Heart left ventricle (tissue), 16 donors: ENCODE measurements at regions not wholly inside any gene's neighbourhood (a gene's known extent, or its start where the extent isn't known, plus 50 kb on each side); places are given as distances from the start of the nearest gene placed in this dataset.
"Not testable (repeated sequence)": the region's sequence is repeated elsewhere in the genome, so short reads cannot be mapped to it uniquely, and the experiment has no call there.

Experiments used
- ATAC-seq, 4 donors: fragments of 200-7000 bp; cut with Tn5 transposase; one replicate each; pipeline ENCODE4 v1.9.1; 2020 to 2022; ENCODE audit warnings: moderate library complexity in 4 of 4, mild to moderate bottlenecking in 3 of 4, moderate number of reproducible peaks in 1 of 4
- DNase-seq, 5 donors: peaks; one replicate each; pipeline ENCODE4 v3.0.0-alpha.2; 2020
- H3K27ac ChIP-seq, 12 donors: fragments of 200-600 bp; sonication (generic) in 4 of 12; one replicate each; pipeline versions ENCODE4 v1.5.0 to v1.8.0; 2016 to 2022; ENCODE audit warnings: mild to moderate bottlenecking in 2 of 12
- H3K27me3 ChIP-seq, 9 donors: fragments of 200-600 bp; sonication (generic) in 2 of 9; one replicate each; pipeline versions ENCODE4 v1.5.1 to v1.8.0; 2016 to 2022; ENCODE audit warnings: mild to moderate bottlenecking in 3 of 9
- H3K36me3 ChIP-seq, 9 donors: fragments of 200-600 bp; sonication (generic) in 2 of 9; one replicate each; pipeline versions ENCODE4 v1.5.0 to v1.8.0; 2018 to 2022; ENCODE audit warnings: mild to moderate bottlenecking in 2 of 9
- H3K4me1 ChIP-seq, 12 donors: fragments of 200-600 bp; sonication (generic) in 4 of 12; one replicate each; pipeline versions ENCODE4 v1.5.0 to v1.8.0; 2016 to 2022; ENCODE audit warnings: mild to moderate bottlenecking in 3 of 12
- H3K4me3 ChIP-seq, 12 donors: fragments of 200-600 bp; sonication (generic) in 4 of 12; one replicate each; pipeline versions ENCODE4 v1.5.0 to v1.8.0; 2017 to 2022; ENCODE audit warnings: mild to moderate bottlenecking in 9 of 12, moderate library complexity in 4 of 12
- H3K9me3 ChIP-seq, 12 donors: fragments of 200-600 bp; sonication (generic) in 4 of 12; one replicate each; pipeline versions ENCODE4 v1.5.0 to v1.8.0; 2016 to 2022; ENCODE audit warnings: mild to moderate bottlenecking in 1 of 12
- CTCF ChIP-seq, 12 donors: fragments of 200-600 bp; sonication (generic) in 4 of 12; IDR thresholded peaks; one replicate each; pipeline versions ENCODE4 v1.5.0 to v1.8.0; 2018 to 2022; ENCODE audit warnings: antibody characterized with exemption in 12 of 12, mild to moderate bottlenecking in 5 of 12
- POLR2A ChIP-seq, 2 donors: fragments of 450-650 bp; IDR thresholded peaks; one replicate each; pipeline ENCODE4 v1.6.1; 2017; ENCODE audit warnings: antibody characterized with exemption in 2 of 2, mild to moderate bottlenecking in 2 of 2, moderate library complexity in 2 of 2
- WGBS, 4 donors: extraction: QIAGEN DNeasy Blood & Tissue Kit in 2 of 4; methylation state at CpG; one replicate each; pipeline versions ENCODE4 v1.1.5 to v1.1.7; 2013 to 2018; 5-methylcytosine and 5-hydroxymethylcytosine counted together
- intact Hi-C, 10 donors: fragments of 100-400 bp; cut with DNase I; formaldehyde crosslinking; loops; one replicate each; pipeline versions ENCODE4 v1.11.1 to v1.14.2; 2022
- donor health status: ischemic (EF 13 %, LVEDD 7.1; RV severe dilation, severe dysfunction).
- donor health status: healthy with polysubstance abuse.
- donor health status: DM: no; HTN: yes; CAD: no.
- donor health status: DM: no; HTN: no; CAD: no.
- donor health status: ischemic (EF 25% LVEDD 6.9; RV normal size, moderate dysfunction).
- donor health status: ischemic (EF 25% LVEDD 5.7; RV mildly dilated, moderate dysfunction).
- donor health status: healthy.
- donor health status: DM: yes; HTN: yes; CAD: no.
- donor health status: ischemic (EF 35%, LVEDD 5.7; RV mildly dilated, moderate dysfunction).
- donor health status: nonischemic (EF 11% LVEDD 7.7; RV severe dilation, severe dysfunction).
- donor health status: DM: yes; HTN: yes; CAD: no.
- donor health status: PGD.
- donor health status: ischemic (EF 29% LVEDD 5.4; RV normal size, mild dysfunction).
- donor health status: nonischemic (EF 23%, LVEDD 6.1; RV moderate dilation, normal function).

GRCh38 chr1:38648417-38648816, 211.2 kb downstream of the RRAGC start:
- DNase-seq: no peak
- no peak for TF ChIP-seq POLR2A (IDR thresholded peaks at IDR 0.05)
- TF ChIP-seq CTCF (IDR thresholded peaks at IDR 0.05): no peak
- WGBS, 4 donors: 91 to 97% (median 93%) methylated on average over 6 of the region's 6 CpGs
- H3K4me1 ChIP-seq: no peaks in the 10 kb centered on the region
- no peak for ATAC-seq
- intact Hi-C loops: no loop called here
- H3K36me3 ChIP-seq: no peaks in the 10 kb centered on the region
- no peaks in the 10 kb centered on the region for H3K9me3 ChIP-seq
- H3K27ac ChIP-seq: no peak overlapping the region
- H3K27me3 ChIP-seq: peaks cover 0 to 10% (median 0%) of the 10 kb centered on the region in 9 donors
- no peak overlapping the region for H3K4me3 ChIP-seq

- H3K4me1 ChIP-seq, H3K27ac ChIP-seq, H3K9me3 ChIP-seq, ATAC-seq, H3K4me3 ChIP-seq, intact Hi-C loops, DNase-seq, H3K27me3 ChIP-seq, H3K36me3 ChIP-seq: not testable (repeated sequence)
- 94 to 97% (median 95%) methylated on average over 12 to 34 of the region's 34 CpGs for WGBS, 4 donors
Measured at GRCh38 chr1:38647341-38647740, 212.2 kb downstream of the RRAGC start.

GRCh38 chr1:38644092-38644491, 215.5 kb downstream of the RRAGC start:
- H3K9me3 ChIP-seq: peaks cover 0 to 6% (median 0%) of the 10 kb centered on the region in 12 donors
- ATAC-seq (no peak), DNase-seq (no peak)
- no peaks in the 10 kb centered on the region for H3K4me1 ChIP-seq
- H3K36me3 ChIP-seq: no peaks in the 10 kb centered on the region
- no peak overlapping the region for H3K27ac ChIP-seq
- H3K27me3 ChIP-seq: peaks cover 0 to 8% (median 0%) of the 10 kb centered on the region in 9 donors
- intact Hi-C loops: no loop called here
- TF ChIP-seq POLR2A (IDR thresholded peaks at IDR 0.05) (no peak), CTCF (IDR thresholded peaks at IDR 0.05) (no peak)
- no peak overlapping the region for H3K4me3 ChIP-seq
- WGBS, 4 donors: 88 to 93% (median 91%) methylated on average over 8 of the region's 8 CpGs

GRCh38 chr1:38641661-38642060, 217.9 kb downstream of the RRAGC start:
- intact Hi-C loops: no loop called here
- no peak overlapping the region for H3K4me3 ChIP-seq
- peaks cover 0 to 4% (median 0%) of the 10 kb centered on the region in 9 donors for H3K27me3 ChIP-seq
- DNase-seq (no peak), ATAC-seq (no peak)
- TF ChIP-seq CTCF (IDR thresholded peaks at IDR 0.05): no peak
- TF ChIP-seq POLR2A (IDR thresholded peaks at IDR 0.05): no peak
- 80 to 89% (median 86%) methylated on average over 7 of the region's 7 CpGs for WGBS, 4 donors
- no peak overlapping the region for H3K27ac ChIP-seq
- H3K36me3 ChIP-seq: no peaks in the 10 kb centered on the region
- H3K9me3 ChIP-seq: peaks cover 0 to 6% (median 0%) of the 10 kb centered on the region in 12 donors
- no peaks in the 10 kb centered on the region for H3K4me1 ChIP-seq

DNA sequence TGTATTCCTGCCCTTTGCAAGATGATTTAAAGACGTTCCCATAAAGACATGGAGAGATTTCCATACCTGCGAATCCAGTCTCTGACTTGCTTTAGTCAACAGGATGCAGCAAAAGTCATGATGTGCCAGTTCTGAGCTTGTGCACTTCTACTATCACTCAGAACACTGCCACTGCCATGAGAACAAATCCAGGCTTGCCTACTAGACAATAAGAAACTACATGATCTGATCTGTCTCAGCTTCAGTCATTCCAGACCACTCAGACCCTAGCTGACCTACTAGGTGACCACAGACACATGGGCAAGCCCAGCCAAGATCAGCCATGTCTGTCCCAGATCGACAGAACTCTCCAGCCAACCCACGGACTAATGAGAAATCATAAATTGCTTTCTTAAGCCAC, 219.2 kb downstream of the RRAGC start:
- TF ChIP-seq POLR2A (IDR thresholded peaks at IDR 0.05) (no peak), CTCF (IDR thresholded peaks at IDR 0.05) (no peak)
- no peak for DNase-seq
- intact Hi-C loops: no loop called here

More for the DNA sequence above, 219.2 kb downstream of the RRAGC start:
- Histone ChIP-seq H3K4me1 (no peaks in the 10 kb centered on the region), H3K27ac (no peak overlapping the region), H3K4me3 (no peak overlapping the region), H3K27me3 (peaks cover 0 to 11% (median 0%) of the 10 kb centered on the region in 9 donors), H3K9me3 (peaks cover 0 to 9% (median 0%) of the 10 kb centered on the region in 12 donors), H3K36me3 (no peaks in the 10 kb centered on the region)
- 76 to 83% (median 79%) methylated on average over 4 of the region's 4 CpGs for WGBS, 4 donors
- ATAC-seq: no peak
